ENCODE measurements at regions not wholly inside any gene's neighbourhood (a gene's known extent, or its start where the extent isn't known, plus 50 kb on each side); places are given as distances from the start of the nearest gene placed in this dataset.
"Not testable (repeated sequence)": the region's sequence is repeated elsewhere in the genome, so short reads cannot be mapped to it uniquely, and the experiment has no call there.

- DNase-seq, result no peak
These were observed 113.8 kb upstream of the PPP2R3B start for GRCh38 chrX:500481-501010.

- no peak for DNase-seq
These were observed 119.6 kb upstream of the PPP2R3B start for GRCh38 chrX:506341-506740.

GRCh38 chrX:508163-508562 is 121.5 kb upstream of the PPP2R3B start:
- no peak for DNase-seq

GRCh38 chrX:508821-509220 is 121.8 kb upstream of the SHOX start:
- DNase-seq, result not testable (repeated sequence)

- not testable (repeated sequence) for DNase-seq
These were observed 119.5 kb upstream of the SHOX start for GRCh38 chrX:511089-511488.

- DNase-seq, result no peak
These were observed 112.3 kb upstream of the SHOX start for GRCh38 chrX:518319-518718.

GRCh38 chrX:519741-520140 is 110.8 kb upstream of the SHOX start:
- no peak for DNase-seq

- no peak for DNase-seq
These were observed 108.1 kb upstream of the SHOX start for GRCh38 chrX:522456-522855.

- no peak for DNase-seq
These were observed 105.5 kb upstream of the SHOX start for GRCh38 chrX:525134-525533.

- DNase-seq, result no peak
These were observed 104.0 kb upstream of the SHOX start for GRCh38 chrX:526295-527224.

GRCh38 chrX:530726-531610 is 99.6 kb upstream of the SHOX start:
- no peak for DNase-seq

GRCh38 chrX:531611-531936 is 99.0 kb upstream of the SHOX start:
- no peak for DNase-seq

GRCh38 chrX:534804-535203 is 95.8 kb upstream of the SHOX start:
- no peak for DNase-seq

- no peak for DNase-seq
These were observed 94.0 kb upstream of the SHOX start for GRCh38 chrX:536616-537015.

- no peak for DNase-seq
These were observed 93.4 kb upstream of the SHOX start for GRCh38 chrX:537151-537550.

GRCh38 chrX:538311-538710 is 92.3 kb upstream of the SHOX start:
- no peak for DNase-seq

GRCh38 chrX:541006-541405 is 89.6 kb upstream of the SHOX start:
- not testable (repeated sequence) for DNase-seq

GRCh38 chrX:542179-542578 is 88.4 kb upstream of the SHOX start:
- no peak for DNase-seq

GRCh38 chrX:545452-545885 is 85.1 kb upstream of the SHOX start:
- DNase-seq, result no peak

GRCh38 chrX:550514-550913 is 80.1 kb upstream of the SHOX start:
- DNase-seq, result no peak

- no peak for DNase-seq
These were observed 79.3 kb upstream of the SHOX start for GRCh38 chrX:551306-551705.

- no peak for DNase-seq
These were observed 78.1 kb upstream of the SHOX start for GRCh38 chrX:552496-552895.

- DNase-seq, result no peak
These were observed 76.3 kb upstream of the SHOX start for GRCh38 chrX:554271-554670.

Data from NCI-H69 (cell line).